CD4-positive, alpha-beta T cell treated with Interferon alpha-2 for 1 hour (primary cell): ENCODE measurements at regions not wholly inside any gene's neighbourhood (a gene's known extent, or its start where the extent isn't known, plus 50 kb on each side); places are given as distances from the start of the nearest gene placed in this dataset.
"Not testable (repeated sequence)": the region's sequence is repeated elsewhere in the genome, so short reads cannot be mapped to it uniquely, and the experiment has no call there.

Experiments
- DNase-seq, 2 donors: peaks; one replicate each; pipeline ENCODE4 v3.0.0-alpha.2; 2020 to 2022

GRCh38 chr1:79519084-79519760 is 512.7 kb upstream of the ADGRL4 start:
- DNase-seq: no peak

GRCh38 chr1:79517470-79518224 is 511.1 kb upstream of the ADGRL4 start:
- no peak for DNase-seq

GRCh38 chr1:79507770-79508169 is 501.2 kb upstream of the ADGRL4 start:
- DNase-seq: no peak

- DNase-seq: no peak
Measured at GRCh38 chr1:79501153-79501552, 494.6 kb upstream of the ADGRL4 start.

GRCh38 chr1:79499541-79499940 is 493.0 kb upstream of the ADGRL4 start:
- DNase-seq: no peak

- no peak for DNase-seq
Measured at GRCh38 chr1:79497193-79497773, 490.8 kb upstream of the ADGRL4 start.

GRCh38 chr1:79496129-79496528 is 489.6 kb upstream of the ADGRL4 start:
- no peak for DNase-seq

- not testable (repeated sequence) for DNase-seq
Measured at GRCh38 chr1:79493702-79494101, 487.2 kb upstream of the ADGRL4 start.

GRCh38 chr1:79488572-79489121 is 482.1 kb upstream of the ADGRL4 start:
- DNase-seq: not testable (repeated sequence)

- no peak for DNase-seq
Measured at GRCh38 chr1:79478728-79479373, 472.3 kb upstream of the ADGRL4 start.

GRCh38 chr1:79478160-79478559 is 471.6 kb upstream of the ADGRL4 start:
- DNase-seq: no peak

- DNase-seq: no peak
Measured at GRCh38 chr1:79472067-79472656, 465.6 kb upstream of the ADGRL4 start.

- DNase-seq: no peak
Measured at GRCh38 chr1:79469139-79469538, 462.6 kb upstream of the ADGRL4 start.

GRCh38 chr1:79460773-79461436 is 454.4 kb upstream of the ADGRL4 start:
- no peak for DNase-seq

- DNase-seq: no peak
Measured at GRCh38 chr1:79457562-79458224, 451.2 kb upstream of the ADGRL4 start.

- no peak for DNase-seq
Measured at GRCh38 chr1:79448426-79448825, 441.9 kb upstream of the ADGRL4 start.

- no peak for DNase-seq
Measured at GRCh38 chr1:79441238-79441637, 434.7 kb upstream of the ADGRL4 start.

- DNase-seq: no peak
Measured at GRCh38 chr1:79437540-79437939, 431.0 kb upstream of the ADGRL4 start.

- DNase-seq: no peak
Measured at GRCh38 chr1:79431340-79431739, 424.8 kb upstream of the ADGRL4 start.

GRCh38 chr1:79430437-79430836 is 423.9 kb upstream of the ADGRL4 start:
- no peak for DNase-seq

GRCh38 chr1:79422726-79423125 is 416.2 kb upstream of the ADGRL4 start:
- DNase-seq: no peak

GRCh38 chr1:79398501-79398900 is 392.0 kb upstream of the ADGRL4 start:
- DNase-seq: no peak
